ENCODE measurements at regions not wholly inside any gene's neighbourhood (a gene's known extent, or its start where the extent isn't known, plus 50 kb on each side); places are given as distances from the start of the nearest gene placed in this dataset.

DNA sequence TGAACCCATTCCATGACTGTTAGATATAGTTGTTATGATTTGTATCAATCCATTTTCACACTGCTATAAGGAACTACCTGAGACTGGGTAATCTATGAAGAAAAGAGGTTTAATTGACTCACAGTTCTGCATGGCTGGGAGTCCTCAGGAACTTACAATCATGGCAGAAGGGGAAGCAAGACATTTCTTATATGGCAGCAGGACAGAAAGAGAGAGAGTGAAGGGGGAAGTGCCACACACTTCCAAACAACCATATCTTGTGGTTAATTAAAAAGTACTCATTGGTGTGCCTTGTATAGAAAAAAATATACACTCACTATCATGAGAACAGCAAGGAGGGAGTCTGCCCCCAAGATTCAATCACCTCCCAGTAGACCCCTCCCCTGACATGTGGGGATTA is 137.6 kb upstream of the NBPF11 start:
- no peak for TF ChIP-seq CTCF (IDR thresholded peaks at IDR 0.05; ENCODE audit: low read length)
- no peak for TF ChIP-seq EZH2 (IDR thresholded peaks at IDR 0.05; ENCODE audit: borderline replicate concordance, low read length)
